GM12873 (cell line): ENCODE measurements at regions not wholly inside any gene's neighbourhood (a gene's known extent, or its start where the extent isn't known, plus 50 kb on each side); places are given as distances from the start of the nearest gene placed in this dataset.

Source experiments
- TF ChIP-seq, protein P1 (sequence below): IDR thresholded peaks from 2 replicates; pipeline ENCODE4 v1.5.1; 2012; ENCODE audit warnings: low read depth, mild to moderate bottlenecking, moderate library complexity, low read length, control low read depth; ENCODE audit not compliant: insufficient read depth; ENCODE audit errors: missing control alignments

DNA sequence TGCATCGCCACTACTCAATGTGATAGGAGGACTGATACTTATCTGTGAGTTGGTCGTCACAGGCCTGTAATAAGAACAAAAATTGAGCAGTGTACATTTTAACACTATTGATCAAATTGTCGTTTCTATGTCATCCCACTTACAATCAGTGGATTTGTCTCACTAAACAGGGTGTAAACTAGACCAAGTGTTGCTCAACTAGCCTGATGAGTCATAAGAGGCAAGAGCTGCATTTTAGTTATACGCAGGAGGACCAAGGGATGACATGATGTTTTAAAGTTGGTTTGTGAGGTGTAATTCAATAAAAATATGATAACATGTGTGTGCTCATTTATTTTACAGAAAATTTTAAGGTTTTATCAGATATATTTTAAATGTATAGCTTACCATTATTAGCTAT is 1239.2 kb downstream of the REEP3 start:
- TF ChIP-seq, protein P1, sequence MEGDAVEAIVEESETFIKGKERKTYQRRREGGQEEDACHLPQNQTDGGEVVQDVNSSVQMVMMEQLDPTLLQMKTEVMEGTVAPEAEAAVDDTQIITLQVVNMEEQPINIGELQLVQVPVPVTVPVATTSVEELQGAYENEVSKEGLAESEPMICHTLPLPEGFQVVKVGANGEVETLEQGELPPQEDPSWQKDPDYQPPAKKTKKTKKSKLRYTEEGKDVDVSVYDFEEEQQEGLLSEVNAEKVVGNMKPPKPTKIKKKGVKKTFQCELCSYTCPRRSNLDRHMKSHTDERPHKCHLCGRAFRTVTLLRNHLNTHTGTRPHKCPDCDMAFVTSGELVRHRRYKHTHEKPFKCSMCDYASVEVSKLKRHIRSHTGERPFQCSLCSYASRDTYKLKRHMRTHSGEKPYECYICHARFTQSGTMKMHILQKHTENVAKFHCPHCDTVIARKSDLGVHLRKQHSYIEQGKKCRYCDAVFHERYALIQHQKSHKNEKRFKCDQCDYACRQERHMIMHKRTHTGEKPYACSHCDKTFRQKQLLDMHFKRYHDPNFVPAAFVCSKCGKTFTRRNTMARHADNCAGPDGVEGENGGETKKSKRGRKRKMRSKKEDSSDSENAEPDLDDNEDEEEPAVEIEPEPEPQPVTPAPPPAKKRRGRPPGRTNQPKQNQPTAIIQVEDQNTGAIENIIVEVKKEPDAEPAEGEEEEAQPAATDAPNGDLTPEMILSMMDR = no peak

DNA sequence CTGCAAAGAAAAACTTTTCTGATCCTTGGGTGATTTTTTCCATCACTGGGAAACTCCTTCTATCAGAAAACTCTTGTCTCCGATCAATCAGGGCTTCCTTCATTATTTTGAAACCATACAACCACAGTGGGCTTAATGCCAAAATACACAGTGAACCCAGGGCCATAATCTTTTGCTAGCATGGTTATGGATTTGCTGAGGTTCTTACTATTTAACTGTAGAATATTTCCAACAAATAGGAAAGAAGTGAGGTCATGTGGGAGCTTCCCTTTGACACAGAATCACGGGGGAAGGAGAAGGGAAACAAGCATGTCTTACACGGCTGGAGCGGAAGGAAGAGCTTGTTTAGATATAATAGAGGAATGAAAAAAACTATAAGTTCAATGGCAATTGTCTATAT is 1241.7 kb downstream of the REEP3 start:
- TF ChIP-seq, protein P1 = no peak

DNA sequence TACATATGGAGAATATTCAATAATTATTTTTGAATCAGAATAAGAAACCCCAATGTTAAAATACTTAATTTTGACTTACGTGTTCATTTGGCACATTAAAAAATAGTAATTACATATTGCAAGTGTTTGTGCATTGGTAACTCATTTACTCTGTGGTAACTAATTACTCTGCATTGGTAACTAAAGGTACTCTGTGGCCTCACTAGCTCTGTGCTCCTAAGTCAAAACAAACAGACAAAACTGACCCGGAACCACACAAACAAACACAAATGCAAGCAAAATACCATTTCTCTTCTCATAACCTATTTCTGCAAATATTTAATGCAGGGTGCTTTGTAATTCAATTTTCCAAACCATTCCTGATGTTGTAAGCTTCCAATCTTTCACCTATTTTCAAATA is 1244.3 kb downstream of the REEP3 start:
- TF ChIP-seq, protein P1 = no peak

DNA sequence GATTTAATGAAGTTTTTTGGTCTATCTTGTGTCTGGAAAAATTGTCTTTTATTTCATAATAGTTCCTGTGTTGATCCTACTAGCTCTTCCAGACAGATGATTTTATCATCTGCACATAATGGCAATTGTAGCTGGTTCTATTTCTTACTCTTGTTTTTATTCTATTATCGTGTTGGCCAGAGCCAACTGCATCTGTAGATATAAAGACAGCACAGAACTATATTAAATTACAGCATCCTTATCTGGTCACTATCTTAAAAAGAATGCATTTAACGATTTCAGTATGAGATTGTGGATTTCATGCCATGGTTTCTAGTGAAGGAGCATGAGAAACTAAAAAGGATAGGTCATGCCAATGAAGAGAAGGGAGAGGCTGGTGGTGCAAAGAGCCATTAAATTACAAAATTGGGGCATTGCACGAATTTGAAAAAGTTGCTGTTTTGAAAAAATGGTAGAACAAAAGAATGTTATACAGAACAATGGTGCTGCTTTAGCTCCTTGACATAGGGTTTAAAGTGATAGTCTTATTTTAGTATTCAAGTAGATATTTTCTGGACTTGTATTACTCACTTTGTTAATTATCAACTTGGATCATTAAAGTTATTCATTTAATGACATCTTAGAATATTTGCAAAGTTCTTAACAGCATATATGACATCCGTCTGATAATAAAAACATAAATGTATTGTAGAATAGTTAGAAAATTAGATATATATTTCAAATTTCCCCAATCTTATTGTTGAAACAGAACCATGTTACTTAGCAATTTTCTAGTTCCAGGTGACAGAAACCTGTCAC is 1250.3 kb downstream of the REEP3 start:
- TF ChIP-seq, protein P1 = no peak

DNA sequence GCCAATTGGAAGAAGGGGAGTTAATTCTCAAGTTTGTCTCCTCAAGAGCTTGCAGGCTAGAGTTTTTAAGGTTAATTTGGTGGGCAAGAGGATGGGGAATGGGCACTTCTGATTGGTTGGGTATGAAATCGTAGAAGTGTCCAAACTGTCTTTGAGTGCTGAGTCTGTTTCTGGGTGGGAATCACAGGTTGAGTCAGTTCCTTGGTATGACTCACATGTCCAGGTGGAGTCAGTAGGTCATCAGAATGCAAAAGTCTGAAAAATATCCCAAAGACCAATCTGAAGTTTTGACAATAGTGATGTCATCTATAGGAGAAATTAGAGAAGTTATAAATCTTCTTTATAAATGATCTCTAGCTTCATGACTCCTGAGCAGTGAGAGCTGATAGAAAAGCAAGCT is 1252.2 kb downstream of the REEP3 start:
- TF ChIP-seq, protein P1 = no peak

DNA sequence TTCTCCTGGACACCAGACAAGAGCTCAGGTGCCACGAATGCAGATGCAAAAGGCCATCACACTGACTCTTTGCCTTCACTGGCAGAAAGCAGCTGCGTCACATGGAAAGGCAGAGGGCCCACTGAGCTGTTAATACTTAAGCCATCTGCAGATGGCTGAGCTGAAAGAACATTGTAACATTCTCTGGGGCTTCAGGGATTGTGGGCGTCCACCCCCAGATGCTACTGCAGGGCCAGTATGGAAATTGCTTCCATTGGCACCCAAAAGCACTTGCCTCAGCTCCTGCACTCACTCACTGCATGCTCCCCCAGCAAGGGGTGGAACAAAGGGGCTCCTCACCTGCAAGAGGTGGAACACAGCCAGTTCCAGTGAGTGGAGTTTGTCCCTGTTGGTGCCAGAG is 1264.6 kb downstream of the REEP3 start:
- TF ChIP-seq, protein P1 = no peak

DNA sequence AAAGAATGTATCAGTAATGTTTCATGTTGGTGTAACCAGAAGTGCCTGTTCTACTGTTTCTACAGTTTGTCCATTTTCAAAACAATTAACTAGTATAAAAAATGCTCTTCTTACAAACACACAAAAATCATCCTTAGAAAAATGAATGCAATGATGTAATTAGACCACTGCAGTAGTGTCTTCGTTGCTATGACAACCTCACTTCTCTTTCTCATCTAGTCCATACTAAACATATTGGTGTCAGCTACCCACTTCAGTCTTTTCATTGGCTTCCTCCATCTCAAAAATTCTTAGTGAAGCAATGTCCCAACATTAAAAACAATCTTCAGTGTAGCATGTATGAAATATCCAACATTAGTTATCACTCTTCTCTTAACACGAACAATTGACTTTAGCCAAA is 1265.8 kb downstream of the REEP3 start:
- TF ChIP-seq, protein P1 = no peak
